Fibroblast of villous mesenchyme (primary cell): ENCODE measurements at regions not wholly inside any gene's neighbourhood (a gene's known extent, or its start where the extent isn't known, plus 50 kb on each side); places are given as distances from the start of the nearest gene placed in this dataset.
A peak's percentile ranks its signal among the peaks of the same experiment; 100 is the strongest.

Experiments
- DNase-seq: peaks from one replicate; pipeline ENCODE4 v3.0.0-alpha.2; 2010; ENCODE audit warnings: low read depth
- H3K4me3 ChIP-seq: 2 replicates; pipeline ENCODE4 v1.5.1; 2011; ENCODE audit warnings: low read depth, mild to moderate bottlenecking, low read length
- TF ChIP-seq, protein P1 (sequence below): IDR thresholded peaks from 2 replicates; pipeline ENCODE4 v1.5.1; 2012; ENCODE audit warnings: low read depth, mild to moderate bottlenecking, low read length; ENCODE audit not compliant: insufficient read depth

DNA sequence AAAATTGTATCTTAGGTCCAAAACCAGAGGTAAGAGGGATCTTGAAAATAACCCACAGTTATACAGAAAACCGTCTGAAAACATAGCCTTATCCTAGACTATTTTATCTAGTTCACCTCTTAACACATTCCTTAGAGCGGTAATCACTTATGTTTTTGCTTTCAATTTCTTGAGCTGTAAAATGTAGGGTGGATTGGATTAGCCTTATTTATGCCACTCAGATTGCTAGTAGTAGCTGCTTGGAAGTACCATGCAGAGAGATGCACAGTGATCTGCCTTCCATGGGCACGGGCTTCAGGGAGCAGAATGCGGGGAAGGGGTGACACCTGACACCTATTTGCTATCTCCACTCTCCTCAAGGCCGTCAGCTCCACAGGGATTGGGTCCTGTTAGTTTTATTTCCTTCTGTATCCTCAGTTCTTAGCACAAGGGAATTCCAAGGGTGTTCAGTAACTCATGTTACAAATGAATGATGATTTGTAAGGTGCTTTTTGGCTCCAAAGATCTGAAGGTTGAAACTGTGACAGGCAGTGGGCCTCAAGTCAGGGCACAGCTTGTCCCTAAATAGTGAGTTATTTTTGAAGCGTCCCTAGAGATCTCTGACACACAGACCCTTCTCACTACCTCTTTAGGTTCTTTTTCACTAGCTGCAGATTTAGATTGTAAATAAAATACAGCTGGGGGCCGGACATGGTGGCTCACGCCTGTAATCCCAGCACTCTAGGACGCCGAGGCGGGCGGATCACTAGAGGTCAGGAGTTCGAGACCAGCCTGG is 64.0 kb upstream of the PMAIP1 start:
- TF ChIP-seq, protein P1, sequence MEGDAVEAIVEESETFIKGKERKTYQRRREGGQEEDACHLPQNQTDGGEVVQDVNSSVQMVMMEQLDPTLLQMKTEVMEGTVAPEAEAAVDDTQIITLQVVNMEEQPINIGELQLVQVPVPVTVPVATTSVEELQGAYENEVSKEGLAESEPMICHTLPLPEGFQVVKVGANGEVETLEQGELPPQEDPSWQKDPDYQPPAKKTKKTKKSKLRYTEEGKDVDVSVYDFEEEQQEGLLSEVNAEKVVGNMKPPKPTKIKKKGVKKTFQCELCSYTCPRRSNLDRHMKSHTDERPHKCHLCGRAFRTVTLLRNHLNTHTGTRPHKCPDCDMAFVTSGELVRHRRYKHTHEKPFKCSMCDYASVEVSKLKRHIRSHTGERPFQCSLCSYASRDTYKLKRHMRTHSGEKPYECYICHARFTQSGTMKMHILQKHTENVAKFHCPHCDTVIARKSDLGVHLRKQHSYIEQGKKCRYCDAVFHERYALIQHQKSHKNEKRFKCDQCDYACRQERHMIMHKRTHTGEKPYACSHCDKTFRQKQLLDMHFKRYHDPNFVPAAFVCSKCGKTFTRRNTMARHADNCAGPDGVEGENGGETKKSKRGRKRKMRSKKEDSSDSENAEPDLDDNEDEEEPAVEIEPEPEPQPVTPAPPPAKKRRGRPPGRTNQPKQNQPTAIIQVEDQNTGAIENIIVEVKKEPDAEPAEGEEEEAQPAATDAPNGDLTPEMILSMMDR: no peak
- no peak for DNase-seq
- no peak overlapping the region for H3K4me3 ChIP-seq

DNA sequence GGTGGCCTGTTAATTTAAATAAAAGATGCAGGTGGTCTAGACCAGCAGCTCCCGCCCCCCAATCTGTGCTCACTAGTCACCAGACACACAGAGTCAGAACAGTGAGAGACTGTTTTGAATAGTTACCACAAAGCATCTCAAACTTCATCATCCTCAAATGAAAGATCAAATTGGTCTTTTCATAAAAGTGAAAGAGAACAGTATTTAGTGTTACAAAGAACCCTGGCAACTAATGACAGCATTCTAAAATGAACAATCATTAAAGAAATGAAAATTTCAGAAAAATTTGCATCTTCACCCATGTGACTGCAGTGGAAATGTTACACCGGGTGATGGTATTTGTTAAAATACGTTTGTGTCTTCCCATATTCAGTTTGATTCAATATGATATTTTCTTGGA is 65.5 kb upstream of the PMAIP1 start:
- no peak for DNase-seq
- TF ChIP-seq, protein P1: no peak
- H3K4me3 ChIP-seq: no peak overlapping the region

DNA sequence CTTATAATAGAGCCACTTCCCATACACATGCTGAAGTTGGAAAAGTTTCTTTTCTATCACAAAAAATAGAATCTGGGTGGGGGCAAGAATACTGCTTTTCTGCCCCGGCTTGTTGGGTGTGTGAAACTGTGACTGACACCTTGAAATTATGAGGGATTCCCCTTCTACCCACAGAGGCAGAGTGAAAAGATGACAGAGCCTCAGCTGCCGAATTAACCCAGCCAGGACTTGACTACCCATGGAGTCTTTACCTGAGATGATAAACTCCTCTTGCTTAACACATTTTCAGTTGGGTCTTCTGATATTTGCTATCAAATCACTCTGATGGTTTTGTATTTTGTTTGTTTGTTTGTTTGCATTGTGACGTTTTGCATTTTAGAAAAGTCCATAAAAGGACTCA is 66.0 kb upstream of the PMAIP1 start:
- H3K4me3 ChIP-seq: no peak overlapping the region
- no peak for DNase-seq
- TF ChIP-seq, protein P1: no peak

DNA sequence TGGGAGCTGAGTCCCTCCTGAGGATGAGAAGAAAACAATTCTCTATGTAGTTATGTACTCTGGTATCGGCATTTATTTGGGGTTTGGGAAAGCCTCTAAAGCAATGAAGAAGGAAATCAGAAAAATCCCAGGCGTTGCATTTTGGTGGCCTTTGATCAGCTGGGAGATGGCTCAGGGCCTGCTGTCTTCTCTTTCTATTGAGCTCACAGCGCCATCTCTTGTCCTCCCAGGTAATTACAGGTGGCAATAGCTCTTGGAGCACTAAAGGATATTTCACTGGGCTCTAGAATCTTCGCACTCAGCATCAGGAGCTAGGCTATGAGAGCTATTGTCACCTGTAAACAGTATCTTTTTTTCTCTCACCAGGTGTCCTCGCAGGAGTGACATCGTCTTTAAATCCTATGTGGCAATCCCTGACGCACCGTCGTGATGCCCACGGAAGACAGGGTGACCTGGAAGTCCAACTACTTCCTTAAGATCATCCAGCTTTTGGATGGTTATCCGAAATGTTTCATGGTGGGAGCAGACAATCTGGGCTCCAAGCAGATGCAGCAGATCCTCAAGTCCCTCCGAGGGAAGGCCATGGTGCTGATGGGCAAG is 76.1 kb upstream of the PMAIP1 start:
- DNase-seq: peak; percentile 83
- H3K4me3 ChIP-seq: no peak overlapping the region
- TF ChIP-seq, protein P1: peak; percentile 92

DNA sequence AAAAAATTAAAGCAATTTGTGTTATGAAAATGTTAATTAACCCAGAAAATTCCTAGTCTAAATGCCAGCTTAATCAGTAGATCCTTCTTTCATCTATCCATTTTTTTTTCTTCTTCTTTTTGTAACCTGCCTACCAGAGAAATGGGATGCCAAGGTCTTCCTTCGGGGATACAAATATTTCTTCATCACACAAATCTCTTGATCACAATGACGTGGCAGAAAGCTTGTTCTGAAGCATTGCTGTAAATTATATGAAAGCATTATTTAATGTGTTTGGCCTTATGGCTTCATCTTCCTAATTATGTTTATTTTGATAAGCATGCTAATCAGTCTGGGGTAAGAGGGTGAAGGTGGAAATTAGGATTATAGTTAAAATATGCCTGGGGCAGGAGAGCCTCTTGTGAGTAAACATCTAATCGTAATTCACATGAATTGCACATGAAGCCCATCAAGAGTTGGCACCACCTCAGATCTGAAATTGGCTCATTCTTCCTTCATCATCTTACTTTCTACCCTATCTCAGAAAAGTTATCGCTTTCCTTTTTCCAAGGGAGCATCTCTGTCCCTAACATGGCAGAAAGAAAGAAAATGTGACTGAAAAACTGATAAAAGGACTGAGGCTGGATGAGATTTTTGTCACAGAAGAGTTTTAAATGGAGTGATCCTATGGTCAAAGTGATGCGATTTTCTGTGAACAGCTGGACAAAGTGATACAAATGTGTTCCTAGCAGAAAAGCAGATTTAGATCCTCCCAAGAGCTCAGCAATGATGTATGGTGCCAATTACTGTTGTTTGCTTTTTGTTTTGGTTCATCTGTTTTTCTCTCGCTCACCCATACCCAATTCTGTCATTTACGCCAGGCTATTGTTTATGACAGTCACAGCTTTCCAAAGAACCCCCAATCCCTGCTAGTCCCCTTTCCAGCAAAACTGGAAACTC is 76.9 kb upstream of the PMAIP1 start:
- TF ChIP-seq, protein P1: no peak
- no peak for DNase-seq
- H3K4me3 ChIP-seq: no peak overlapping the region

DNA sequence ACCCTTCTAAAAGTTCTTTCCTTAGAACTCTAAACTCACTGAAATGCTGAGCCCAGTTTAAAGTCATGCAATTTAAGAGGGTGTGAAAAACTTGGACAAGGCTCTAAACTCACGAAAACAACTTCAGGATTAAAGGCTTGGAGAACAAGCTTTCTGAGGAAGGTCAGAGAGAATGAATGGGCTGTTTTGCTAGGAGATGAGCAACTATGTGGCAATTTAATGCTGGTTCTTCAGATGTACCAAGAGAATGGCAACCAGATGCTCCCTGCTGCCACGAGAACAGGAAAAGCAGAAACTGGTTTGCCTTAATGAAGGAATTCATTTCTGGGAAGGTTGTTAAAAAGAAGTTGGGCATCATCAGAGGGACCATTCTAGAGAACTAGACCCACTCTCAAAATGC is 77.8 kb upstream of the PMAIP1 start:
- no peak overlapping the region for H3K4me3 ChIP-seq
- TF ChIP-seq, protein P1: no peak
- peak; percentile 39 for DNase-seq
